SH-SY5Y (cell line): ENCODE measurements at regions not wholly inside any gene's neighbourhood (a gene's known extent, or its start where the extent isn't known, plus 50 kb on each side); places are given as distances from the start of the nearest gene placed in this dataset.

Experiments used
- GATA2 ChIP-seq: IDR thresholded peaks from 2 replicates; pipeline ENCODE4 v1.6.1; 2011; ENCODE audit warnings: mild to moderate bottlenecking, low read depth, low read length
- GATA3 ChIP-seq: IDR thresholded peaks from 2 replicates; pipeline ENCODE4 v1.6.1; 2011; ENCODE audit warnings: low read depth, mild to moderate bottlenecking, low read length, moderate library complexity

DNA sequence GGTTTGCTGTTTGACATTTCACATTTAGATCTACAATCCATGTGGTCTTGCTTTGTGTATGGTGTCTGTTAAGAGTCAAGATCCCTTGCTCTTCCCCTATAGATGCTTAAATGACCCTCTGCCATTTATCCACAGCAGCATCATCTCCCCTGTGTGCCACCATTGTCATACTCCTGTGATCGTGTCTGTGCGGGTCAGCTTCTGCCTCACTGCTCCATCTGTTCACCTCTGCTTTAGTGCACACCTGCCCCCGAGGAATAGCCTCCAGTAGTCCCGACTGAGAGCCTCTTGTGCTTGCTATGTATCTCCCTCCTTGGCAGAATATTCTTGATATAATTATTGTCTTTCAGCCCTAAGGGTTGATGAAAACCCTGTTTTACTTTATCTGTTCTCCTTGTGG, 551.2 kb downstream of the CDH26 start:
- TF ChIP-seq GATA3 (no peak), GATA2 (no peak)

DNA sequence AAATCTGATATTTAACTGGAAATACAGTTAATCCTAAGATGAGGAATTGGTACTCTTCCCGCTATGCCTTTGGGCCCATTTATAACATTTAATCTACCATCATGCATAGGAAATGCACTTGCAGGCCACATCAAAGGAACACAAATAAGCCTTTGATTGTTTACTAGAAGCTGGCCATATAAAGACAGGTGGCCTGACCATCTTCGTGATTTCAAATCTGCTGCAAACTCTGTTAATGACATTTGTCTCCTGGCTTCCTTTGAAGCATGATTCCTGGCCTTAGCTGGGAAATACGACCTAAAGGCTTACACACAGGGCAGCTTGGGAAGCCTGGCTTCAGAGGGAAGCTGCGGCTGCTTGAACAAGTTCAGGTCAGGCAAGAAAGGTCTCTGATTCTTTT, 552.1 kb downstream of the CDH26 start:
- no peak for TF ChIP-seq GATA2
- TF ChIP-seq GATA3, result no peak

- TF ChIP-seq GATA3, result no peak
- TF ChIP-seq GATA2, result no peak
Measured at GRCh38 chr20:60512443-60512842, 554.2 kb downstream of the CDH26 start.

GRCh38 chr20:60513141-60513540, 554.9 kb downstream of the CDH26 start:
- TF ChIP-seq GATA2 (no peak), GATA3 (no peak)

DNA sequence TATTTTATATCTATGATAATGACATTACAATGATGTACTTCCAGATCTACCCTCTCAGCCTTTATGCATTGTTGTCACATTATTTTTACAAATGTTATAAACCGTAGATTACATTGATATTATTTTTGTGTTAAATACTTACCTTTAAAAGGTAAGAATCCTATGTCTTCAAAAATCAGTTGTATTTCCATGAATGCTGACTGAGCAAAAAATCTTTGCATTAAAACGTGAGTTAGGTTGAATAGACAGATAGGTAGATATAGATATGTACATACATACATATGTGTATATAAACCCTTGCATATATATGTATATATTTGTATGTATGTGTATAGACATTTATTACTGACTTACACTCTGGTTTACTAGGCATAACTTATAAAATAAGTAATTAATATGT, 558.2 kb downstream of the CDH26 start:
- TF ChIP-seq GATA3 (no peak), GATA2 (no peak)

DNA sequence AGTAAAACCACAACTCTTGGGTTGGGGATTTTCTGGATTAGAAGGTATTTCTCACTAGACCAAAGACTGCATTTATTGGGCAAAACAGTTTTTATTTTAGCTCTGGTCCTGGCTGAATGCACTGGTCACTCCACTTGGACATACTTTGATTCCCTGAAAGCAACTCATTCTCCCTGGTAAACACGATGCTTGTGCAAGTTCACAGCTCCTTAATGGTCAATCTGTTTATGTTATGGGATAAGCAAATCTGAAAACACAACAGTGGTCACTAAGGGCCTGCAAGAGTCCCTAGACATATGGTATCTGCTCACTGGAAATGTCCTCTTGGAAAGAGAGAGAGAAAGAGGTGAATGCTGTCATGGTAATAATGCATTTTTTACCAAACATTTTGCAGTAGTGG, 559.8 kb downstream of the CDH26 start:
- TF ChIP-seq GATA2 (no peak), GATA3 (no peak)

DNA sequence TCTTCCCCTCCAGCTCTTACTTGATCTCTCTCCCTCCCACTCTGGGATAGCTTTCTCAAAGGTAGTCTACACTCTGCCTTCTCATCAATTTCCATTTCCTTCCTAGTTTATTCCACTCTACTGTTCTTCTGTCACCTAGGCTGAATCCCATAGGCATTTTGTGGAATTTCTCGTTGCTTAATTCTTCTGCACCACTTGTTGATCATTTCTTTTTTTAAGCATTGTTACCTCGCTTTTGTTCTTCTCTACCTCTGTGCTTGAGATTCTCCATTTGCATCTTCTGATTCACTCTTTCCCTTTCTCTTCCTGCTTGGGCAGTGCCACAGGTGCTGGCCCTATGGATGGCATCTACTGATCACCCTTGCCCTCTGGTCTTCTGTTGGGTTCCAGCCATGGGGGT, 567.2 kb downstream of the CDH26 start:
- no peak for TF ChIP-seq GATA2
- TF ChIP-seq GATA3, result no peak

DNA sequence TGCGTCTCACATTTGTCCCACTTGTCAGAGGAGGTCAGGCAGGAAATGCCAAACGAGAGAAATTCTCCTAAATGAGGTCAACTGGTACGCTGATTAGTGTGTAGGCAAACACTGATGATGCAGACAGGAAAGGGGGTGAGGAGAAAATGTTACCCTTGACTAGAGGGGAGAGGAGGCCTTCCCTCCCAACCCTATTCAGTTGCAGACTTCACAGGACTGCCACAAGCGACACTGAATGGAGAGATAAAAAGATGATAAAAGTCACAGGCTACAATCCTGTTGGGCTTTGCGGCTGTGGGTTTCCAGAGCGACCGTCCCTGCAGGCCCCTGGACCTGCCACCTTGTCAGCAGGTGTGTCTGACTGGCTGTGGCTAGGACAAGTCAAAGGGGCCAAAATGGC, 569.4 kb downstream of the CDH26 start:
- no peak for TF ChIP-seq GATA3

GRCh38 chr20:60528141-60528540, 569.9 kb downstream of the CDH26 start:
- no peak for TF ChIP-seq GATA3
- no peak for TF ChIP-seq GATA2

DNA sequence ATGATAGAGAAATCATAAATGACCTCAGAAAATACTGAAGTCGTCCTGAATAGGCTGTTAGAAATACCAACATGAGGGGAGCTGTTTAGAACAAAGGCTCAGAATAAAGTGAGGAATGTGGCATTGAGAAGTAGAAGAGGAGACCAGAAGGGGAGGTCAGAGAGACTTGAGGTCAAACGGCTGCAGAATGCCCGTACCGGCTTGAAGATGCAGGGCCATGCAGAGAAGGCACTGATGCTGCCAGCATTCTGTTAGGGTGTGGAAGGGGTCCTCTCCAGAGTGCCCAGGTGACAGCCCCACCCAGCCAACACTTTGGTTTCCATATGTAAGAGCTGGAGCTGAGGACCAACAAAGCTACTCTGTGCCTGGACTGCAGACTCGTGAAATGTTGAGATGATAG, 570.9 kb downstream of the CDH26 start:
- TF ChIP-seq GATA2 (no peak), GATA3 (no peak)

DNA sequence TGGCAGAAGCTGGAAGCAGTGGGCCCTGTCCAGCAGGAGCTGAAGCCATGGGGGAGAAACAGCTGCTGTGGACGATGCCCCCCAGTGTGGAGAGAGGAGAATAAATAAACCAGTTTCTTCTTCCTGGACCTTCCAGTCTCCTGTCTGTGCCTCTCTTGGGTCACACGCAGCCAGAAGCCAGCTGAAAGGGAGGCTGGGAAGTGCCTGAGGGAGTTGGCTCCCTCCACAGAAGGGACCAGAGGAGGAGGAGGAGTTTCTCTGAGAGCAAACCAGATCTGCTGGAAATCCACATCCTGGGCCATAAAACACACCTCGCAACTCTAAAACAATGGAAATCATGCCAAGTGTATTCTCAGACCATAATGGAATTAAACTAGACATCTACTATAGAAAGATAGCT, 577.0 kb downstream of the CDH26 start:
- TF ChIP-seq GATA2 (no peak), GATA3 (no peak)

- no peak for TF ChIP-seq GATA3
- TF ChIP-seq GATA2, result no peak
Measured at GRCh38 chr20:60540591-60540990, 582.4 kb downstream of the CDH26 start.

DNA sequence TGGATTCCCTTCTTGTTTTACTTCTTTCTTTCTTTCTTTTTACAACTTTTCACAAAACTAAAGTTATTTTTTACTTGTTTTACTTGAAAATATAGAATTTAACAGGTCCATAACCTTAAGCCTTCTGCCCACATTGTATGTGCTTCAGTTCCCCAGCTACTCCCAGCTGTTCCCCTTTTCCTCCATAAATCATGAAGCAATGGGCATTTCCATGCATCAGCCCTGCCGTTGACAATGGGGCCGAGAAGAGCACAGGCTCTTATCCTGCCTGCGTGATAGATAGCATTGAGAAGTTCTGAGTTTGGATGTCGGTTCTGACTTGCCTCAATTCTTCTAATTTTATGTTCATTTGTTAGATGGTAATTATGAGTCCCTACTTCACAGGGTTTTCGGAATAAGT, 583.8 kb downstream of the CDH26 start:
- TF ChIP-seq GATA2, result no peak
- TF ChIP-seq GATA3, result no peak

DNA sequence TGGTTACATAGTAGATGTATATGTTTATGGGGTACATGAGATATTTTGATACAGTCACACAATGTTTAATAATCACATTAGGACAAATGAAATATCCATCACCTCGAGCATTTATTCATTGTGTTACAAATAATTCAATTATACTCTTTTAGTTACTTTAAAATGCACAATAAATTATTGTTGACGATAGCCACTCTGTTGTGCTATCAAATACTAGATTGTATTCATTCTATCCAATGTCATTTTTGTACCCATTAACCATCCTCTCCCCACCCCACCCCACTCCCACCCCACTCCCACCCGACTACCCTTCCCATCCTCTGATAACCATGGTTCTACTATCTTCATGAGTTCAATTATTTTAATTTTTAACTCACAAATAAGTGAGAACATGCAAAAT, 585.4 kb downstream of the CDH26 start:
- no peak for TF ChIP-seq GATA3
- no peak for TF ChIP-seq GATA2

DNA sequence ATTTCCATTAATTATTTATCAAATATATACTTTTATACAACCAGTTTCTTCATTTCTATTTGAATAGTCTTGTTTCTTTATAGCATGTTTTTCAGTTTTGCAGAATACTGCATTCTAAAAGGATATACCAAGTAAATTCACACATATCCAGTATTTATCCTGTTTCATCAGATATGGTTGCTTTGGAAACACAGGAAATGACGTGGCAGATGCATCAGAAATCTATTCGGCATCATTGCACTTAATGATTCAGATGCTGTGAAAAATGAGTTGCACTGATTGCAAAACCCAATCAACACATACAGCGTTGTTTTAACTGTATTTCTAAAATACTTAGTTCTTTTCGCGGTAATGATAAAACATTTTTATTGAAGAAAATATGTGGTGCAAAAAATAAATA, 594.9 kb downstream of the CDH26 start:
- TF ChIP-seq GATA3 (no peak), GATA2 (no peak)

DNA sequence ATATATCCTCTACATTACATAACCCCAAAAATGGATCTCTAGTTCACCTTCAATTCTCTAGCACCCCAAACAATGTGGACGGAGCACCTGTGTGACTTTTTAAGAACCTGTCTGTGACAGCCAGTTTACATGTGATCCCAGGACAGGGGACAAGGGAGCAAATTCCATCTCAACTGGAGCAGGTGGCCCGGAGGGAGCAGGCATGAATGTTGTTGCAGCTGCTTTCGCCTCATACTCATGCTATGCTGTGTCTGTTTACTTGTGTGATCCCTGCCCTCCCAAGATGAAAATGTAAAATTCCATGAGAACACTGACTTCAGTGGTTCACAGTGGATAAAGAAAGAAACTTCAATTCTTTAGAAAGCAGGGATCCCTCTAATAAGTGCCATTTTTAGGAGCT, 600.3 kb downstream of the CDH26 start:
- no peak for TF ChIP-seq GATA2
- TF ChIP-seq GATA3, result no peak

GRCh38 chr20:60559462-60559861, 601.2 kb downstream of the CDH26 start:
- TF ChIP-seq GATA2 (no peak), GATA3 (no peak)

- no peak for TF ChIP-seq GATA3
- no peak for TF ChIP-seq GATA2
Measured at GRCh38 chr20:60561052-60561451, 602.8 kb downstream of the CDH26 start.
